Activated CD8-positive, alpha-beta memory T cell treated with anti-CD3 and anti-CD28 coated beads, Interleukin-2, amount 50 U/mL, for 1 hour (primary cell): ENCODE measurements at regions not wholly inside any gene's neighbourhood (a gene's known extent, or its start where the extent isn't known, plus 50 kb on each side); places are given as distances from the start of the nearest gene placed in this dataset.

Experiments
- DNase-seq: peaks from one replicate; pipeline ENCODE4 v3.0.0-alpha.2; 2020; ENCODE audit errors: extremely low read depth

- DNase-seq, result no peak
Observed at GRCh38 chr10:88129013-88129412, 265.6 kb downstream of the PTEN start.

GRCh38 chr10:88130912-88131311 lies 267.5 kb downstream of the PTEN start:
- DNase-seq, result no peak

GRCh38 chr10:88131511-88132139 lies 268.2 kb downstream of the PTEN start:
- DNase-seq, result no peak

GRCh38 chr10:88136712-88137111 lies 273.3 kb downstream of the PTEN start:
- DNase-seq, result no peak

- no peak for DNase-seq
Observed at GRCh38 chr10:88138319-88138848, 275.0 kb downstream of the PTEN start.

GRCh38 chr10:88147000-88147798 lies 283.8 kb downstream of the PTEN start:
- DNase-seq, result no peak

- no peak for DNase-seq
Observed at GRCh38 chr10:88149906-88150305, 286.5 kb downstream of the PTEN start.

GRCh38 chr10:88150339-88150738 lies 286.9 kb downstream of the PTEN start:
- no peak for DNase-seq

GRCh38 chr10:88152728-88153133 lies 289.3 kb downstream of the PTEN start:
- no peak for DNase-seq

- DNase-seq, result no peak
Observed at GRCh38 chr10:88154596-88155250, 291.3 kb downstream of the PTEN start.

- DNase-seq, result no peak
Observed at GRCh38 chr10:88156341-88156740, 292.9 kb downstream of the PTEN start.

- no peak for DNase-seq
Observed at GRCh38 chr10:88157981-88158465, 294.6 kb downstream of the PTEN start.

GRCh38 chr10:88158526-88159122 lies 295.2 kb downstream of the PTEN start:
- DNase-seq, result no peak

- DNase-seq, result no peak
Observed at GRCh38 chr10:88159127-88159829, 295.9 kb downstream of the PTEN start.

- no peak for DNase-seq
Observed at GRCh38 chr10:88161070-88161469, 297.6 kb downstream of the PTEN start.

- no peak for DNase-seq
Observed at GRCh38 chr10:88161756-88162155, 298.3 kb downstream of the PTEN start.

GRCh38 chr10:88162852-88163251 lies 299.4 kb downstream of the PTEN start:
- no peak for DNase-seq

GRCh38 chr10:88163572-88163971 lies 300.1 kb downstream of the PTEN start:
- no peak for DNase-seq

- no peak for DNase-seq
Observed at GRCh38 chr10:88164471-88164870, 301.0 kb downstream of the PTEN start.

- no peak for DNase-seq
Observed at GRCh38 chr10:88165849-88166271, 302.4 kb downstream of the PTEN start.
